Psoas muscle (tissue), 7 donors: ENCODE measurements at regions not wholly inside any gene's neighbourhood (a gene's known extent, or its start where the extent isn't known, plus 50 kb on each side); places are given as distances from the start of the nearest gene placed in this dataset.

ENCODE experiments used
- ATAC-seq, 4 donors: fragments of 200-7000 bp; cut with Tn5 transposase; one replicate each; pipeline ENCODE4 v1.9.1; 2020; ENCODE audit warnings: moderate library complexity in 3 of 4, mild to moderate bottlenecking in 2 of 4
- DNase-seq, 2 donors: peaks; one replicate each; pipeline ENCODE4 v3.0.0-alpha.2; 2020
- H3K27ac ChIP-seq: fragments of 200-600 bp; one replicate; pipeline ENCODE4 v1.8.0; 2022
- H3K27me3 ChIP-seq, 3 donors: fragments of 200-600 bp in 1 of 3; one replicate each; pipeline versions ENCODE4 v1.6.1 to v1.8.0; 2013 to 2022; ENCODE audit warnings: low read length in 2 of 3, mild to moderate bottlenecking in 2 of 3, moderate library complexity in 1 of 3; ENCODE audit not compliant: insufficient read depth in 3 of 3
- H3K36me3 ChIP-seq, 2 donors: fragments of 200-600 bp in 1 of 2; one replicate each; pipeline versions ENCODE4 v1.6.1 to v1.8.0; 2013 to 2022; ENCODE audit warnings: low read depth in 1 of 2, mild to moderate bottlenecking in 1 of 2, moderate library complexity in 1 of 2; ENCODE audit not compliant: insufficient read depth in 1 of 2
- H3K4me1 ChIP-seq: fragments of 200-600 bp; one replicate; pipeline ENCODE4 v1.8.0; 2022
- H3K4me3 ChIP-seq: fragments of 200-600 bp; one replicate; pipeline ENCODE4 v1.8.0; 2022; ENCODE audit warnings: mild to moderate bottlenecking
- H3K9me3 ChIP-seq: fragments of 200-600 bp; one replicate; pipeline ENCODE4 v1.8.0; 2022
- WGBS, 3 donors: extraction: QIAGEN DNeasy Blood & Tissue Kit; methylation state at CpG; one replicate each; pipeline versions ENCODE4 v1.1.6 to v1.1.7; 2013; 5-methylcytosine and 5-hydroxymethylcytosine counted together
- intact Hi-C, 2 donors: fragments of 100-400 bp; cut with DNase I; formaldehyde crosslinking; loops; one replicate each; pipeline versions ENCODE4 v1.11.0 to v1.14.2; 2022
- TF ChIP-seq, protein P1 (sequence below): fragments of 200-600 bp; IDR thresholded peaks from one replicate; pipeline ENCODE4 v1.8.0; 2022; ENCODE audit warnings: antibody characterized with exemption
- donor health status: healthy with polysubstance abuse.
- donor health status: DM: no; HTN: no; CAD: no; lungs with moderate emphysema.
- donor health status: Bipolar disorder and iron deficiency.
- donor health status: healthy.
- donor health status: DM: yes; HTN: yes; CAD: no.
- donor health status: DM: no; HTN: no; CAD: no.
- donor health status: DM: yes; HTN: yes; CAD: no.

DNA sequence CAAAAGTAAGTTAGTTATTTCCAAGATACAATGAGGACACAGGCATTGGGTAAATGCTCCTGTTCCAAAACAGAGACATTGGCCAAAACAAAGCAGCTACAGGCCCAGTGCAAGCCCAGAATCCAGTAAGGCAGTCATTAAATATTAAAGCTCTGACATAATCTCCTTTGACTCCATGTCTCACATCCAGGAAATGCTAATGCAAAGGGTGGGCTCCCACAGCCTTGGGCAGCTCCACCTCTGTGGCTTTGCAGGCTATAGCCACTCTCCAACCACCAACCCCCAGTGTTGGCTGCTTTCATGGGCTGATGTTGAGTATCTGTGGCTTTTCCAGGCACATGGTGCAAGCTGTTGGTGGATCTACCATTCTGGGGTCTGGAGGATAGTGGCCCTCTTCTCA lies 733.4 kb upstream of the SOX9 start:
- no peaks in the 10 kb centered on the region for H3K9me3 ChIP-seq

DNA sequence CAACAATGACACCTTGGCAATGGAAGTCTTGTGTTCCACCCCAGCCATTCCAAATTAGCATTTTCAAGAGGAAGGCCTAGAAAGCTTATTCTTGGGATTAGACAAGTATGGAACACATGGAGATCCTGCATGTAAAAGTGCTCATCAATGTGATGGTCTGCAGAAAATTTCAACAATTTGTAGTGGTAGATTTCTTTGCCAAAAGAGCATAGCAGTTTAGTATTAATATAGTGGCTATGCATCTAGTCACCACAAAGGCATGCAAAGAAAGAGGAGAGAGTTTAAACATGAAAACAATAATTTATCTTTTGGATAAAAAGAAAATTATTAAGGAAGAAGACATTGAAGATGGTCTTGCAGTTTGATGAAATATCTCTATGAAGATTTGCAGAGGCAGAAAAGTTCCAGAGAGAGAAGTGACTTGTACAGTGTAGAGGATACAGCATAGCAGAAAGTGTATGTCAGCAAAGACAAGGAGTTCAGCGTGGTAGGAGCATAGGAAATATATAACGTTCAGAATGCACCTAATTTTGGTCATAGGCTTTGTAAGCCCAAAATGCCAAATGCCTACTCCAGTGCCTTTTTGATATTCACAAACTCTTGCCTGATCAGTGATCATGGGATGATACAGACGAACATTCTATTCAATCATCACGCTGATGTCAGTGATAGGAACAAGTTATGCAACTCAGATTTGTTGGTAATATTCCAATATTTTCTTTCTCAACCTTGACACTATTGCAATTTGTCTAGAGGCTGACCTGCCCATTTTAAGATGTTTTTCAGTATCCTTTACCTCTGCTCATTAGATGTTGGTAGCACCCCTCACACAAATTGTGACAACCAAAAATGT lies 727.9 kb upstream of the SOX9 start:
- Histone ChIP-seq H3K4me3 (no peak overlapping the region), H3K27ac (no peak overlapping the region), H3K27me3 (no peaks in the 10 kb centered on the region), H3K36me3 (no peaks in the 10 kb centered on the region), H3K4me1 (no peaks in the 10 kb centered on the region), H3K9me3 (no peaks in the 10 kb centered on the region)
- TF ChIP-seq, protein P1, sequence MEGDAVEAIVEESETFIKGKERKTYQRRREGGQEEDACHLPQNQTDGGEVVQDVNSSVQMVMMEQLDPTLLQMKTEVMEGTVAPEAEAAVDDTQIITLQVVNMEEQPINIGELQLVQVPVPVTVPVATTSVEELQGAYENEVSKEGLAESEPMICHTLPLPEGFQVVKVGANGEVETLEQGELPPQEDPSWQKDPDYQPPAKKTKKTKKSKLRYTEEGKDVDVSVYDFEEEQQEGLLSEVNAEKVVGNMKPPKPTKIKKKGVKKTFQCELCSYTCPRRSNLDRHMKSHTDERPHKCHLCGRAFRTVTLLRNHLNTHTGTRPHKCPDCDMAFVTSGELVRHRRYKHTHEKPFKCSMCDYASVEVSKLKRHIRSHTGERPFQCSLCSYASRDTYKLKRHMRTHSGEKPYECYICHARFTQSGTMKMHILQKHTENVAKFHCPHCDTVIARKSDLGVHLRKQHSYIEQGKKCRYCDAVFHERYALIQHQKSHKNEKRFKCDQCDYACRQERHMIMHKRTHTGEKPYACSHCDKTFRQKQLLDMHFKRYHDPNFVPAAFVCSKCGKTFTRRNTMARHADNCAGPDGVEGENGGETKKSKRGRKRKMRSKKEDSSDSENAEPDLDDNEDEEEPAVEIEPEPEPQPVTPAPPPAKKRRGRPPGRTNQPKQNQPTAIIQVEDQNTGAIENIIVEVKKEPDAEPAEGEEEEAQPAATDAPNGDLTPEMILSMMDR: no peak
- no peak for DNase-seq
- intact Hi-C loops: no loop called here
- 79 to 85% (median 83%) methylated on average over 4 of the region's 4 CpGs for WGBS, 3 donors
- no peak for ATAC-seq

More for the DNA sequence above, 733.4 kb upstream of the SOX9 start:
- intact Hi-C loops: no loop called here
- Histone ChIP-seq H3K27ac (no peak overlapping the region), H3K4me1 (no peaks in the 10 kb centered on the region), H3K27me3 (no peaks in the 10 kb centered on the region), H3K36me3 (no peaks in the 10 kb centered on the region), H3K4me3 (no peak overlapping the region)
- TF ChIP-seq, protein P1: no peak
- no peak for ATAC-seq
- no peak for DNase-seq

GRCh38 chr17:71395901-71396300 lies 724.9 kb upstream of the SOX9 start:
- H3K4me3 ChIP-seq: no peak overlapping the region
- TF ChIP-seq, protein P1: no peak
- no peak overlapping the region for H3K27ac ChIP-seq
- 67 to 72% (median 67%) methylated on average over 2 of the region's 2 CpGs for WGBS, 3 donors
- no peaks in the 10 kb centered on the region for H3K4me1 ChIP-seq
- intact Hi-C loops: no loop called here
- DNase-seq (no peak), ATAC-seq (no peak)
- H3K9me3 ChIP-seq: no peaks in the 10 kb centered on the region
- H3K36me3 ChIP-seq: no peaks in the 10 kb centered on the region
- no peaks in the 10 kb centered on the region for H3K27me3 ChIP-seq

GRCh38 chr17:71396711-71397110 lies 724.1 kb upstream of the SOX9 start:
- Histone ChIP-seq H3K9me3 (no peaks in the 10 kb centered on the region), H3K27me3 (no peaks in the 10 kb centered on the region), H3K4me3 (no peak overlapping the region), H3K4me1 (no peaks in the 10 kb centered on the region), H3K36me3 (no peaks in the 10 kb centered on the region), H3K27ac (no peak overlapping the region)
- TF ChIP-seq, protein P1: no peak
- ATAC-seq: no peak
- WGBS, 3 donors: 88 to 94% (median 91%) methylated on average over 3 of the region's 3 CpGs
- intact Hi-C loops: no loop called here
- no peak for DNase-seq

DNA sequence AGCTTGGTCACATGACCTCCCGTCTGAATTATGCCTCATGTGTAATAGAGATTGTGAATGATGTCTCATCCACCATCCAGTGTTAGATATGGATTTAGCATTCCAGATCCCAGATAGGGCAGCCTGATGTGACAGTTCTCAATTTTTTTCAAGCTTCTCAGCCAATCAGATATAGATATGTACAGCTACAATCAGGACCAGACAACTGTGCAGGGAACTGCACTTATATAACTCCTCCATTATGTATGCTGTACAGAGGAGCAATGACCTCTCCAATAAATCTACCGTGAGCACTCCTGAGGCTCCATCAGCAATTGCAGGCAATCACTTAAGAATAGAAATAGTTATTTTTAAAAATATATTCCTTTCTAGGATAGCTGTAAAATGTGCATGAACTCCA lies 722.8 kb upstream of the SOX9 start:
- intact Hi-C loops: no loop called here
- Histone ChIP-seq H3K4me3 (no peak overlapping the region), H3K36me3 (no peaks in the 10 kb centered on the region), H3K27me3 (no peaks in the 10 kb centered on the region), H3K9me3 (no peaks in the 10 kb centered on the region), H3K4me1 (no peaks in the 10 kb centered on the region), H3K27ac (no peak overlapping the region)
- ATAC-seq: no peak
- TF ChIP-seq, protein P1: no peak
- no peak for DNase-seq
- 49 to 59% (median 53%) methylated on average over 2 of the region's 2 CpGs for WGBS, 3 donors
